GM12874 (cell line): ENCODE measurements at regions not wholly inside any gene's neighbourhood (a gene's known extent, or its start where the extent isn't known, plus 50 kb on each side); places are given as distances from the start of the nearest gene placed in this dataset.

Source experiments
- TF ChIP-seq, protein P1 (sequence below): IDR thresholded peaks from 2 replicates; pipeline ENCODE4 v1.5.1; 2011; ENCODE audit warnings: low read depth, mild to moderate bottlenecking, control low read depth, low read length, moderate library complexity; ENCODE audit not compliant: insufficient read depth

GRCh38 chr2:120803764-120804335, 68.2 kb downstream of the GLI2 start:
- TF ChIP-seq, protein P1, sequence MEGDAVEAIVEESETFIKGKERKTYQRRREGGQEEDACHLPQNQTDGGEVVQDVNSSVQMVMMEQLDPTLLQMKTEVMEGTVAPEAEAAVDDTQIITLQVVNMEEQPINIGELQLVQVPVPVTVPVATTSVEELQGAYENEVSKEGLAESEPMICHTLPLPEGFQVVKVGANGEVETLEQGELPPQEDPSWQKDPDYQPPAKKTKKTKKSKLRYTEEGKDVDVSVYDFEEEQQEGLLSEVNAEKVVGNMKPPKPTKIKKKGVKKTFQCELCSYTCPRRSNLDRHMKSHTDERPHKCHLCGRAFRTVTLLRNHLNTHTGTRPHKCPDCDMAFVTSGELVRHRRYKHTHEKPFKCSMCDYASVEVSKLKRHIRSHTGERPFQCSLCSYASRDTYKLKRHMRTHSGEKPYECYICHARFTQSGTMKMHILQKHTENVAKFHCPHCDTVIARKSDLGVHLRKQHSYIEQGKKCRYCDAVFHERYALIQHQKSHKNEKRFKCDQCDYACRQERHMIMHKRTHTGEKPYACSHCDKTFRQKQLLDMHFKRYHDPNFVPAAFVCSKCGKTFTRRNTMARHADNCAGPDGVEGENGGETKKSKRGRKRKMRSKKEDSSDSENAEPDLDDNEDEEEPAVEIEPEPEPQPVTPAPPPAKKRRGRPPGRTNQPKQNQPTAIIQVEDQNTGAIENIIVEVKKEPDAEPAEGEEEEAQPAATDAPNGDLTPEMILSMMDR, result no peak

- TF ChIP-seq, protein P1, result no peak
These were observed 68.8 kb downstream of the GLI2 start for GRCh38 chr2:120804459-120804858.

DNA sequence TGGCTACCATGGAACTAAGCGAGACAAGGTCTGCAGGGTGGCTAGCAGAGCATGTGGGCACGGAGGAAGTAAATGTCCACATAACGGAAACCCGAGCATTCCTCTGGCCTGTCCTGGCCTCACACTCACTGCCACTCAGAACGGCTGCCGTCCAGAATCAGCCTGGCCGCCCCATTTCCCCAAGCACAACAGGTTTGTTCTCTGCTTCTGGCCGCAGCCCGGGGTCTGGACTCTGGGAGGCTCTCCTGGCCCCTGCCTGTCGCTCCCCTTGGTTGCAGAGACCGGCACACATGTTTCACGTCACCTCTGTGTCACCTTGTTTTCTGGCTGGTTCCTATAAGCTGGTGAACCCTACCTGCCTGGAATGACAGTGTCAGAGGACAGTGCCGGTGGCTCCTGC, 69.3 kb downstream of the GLI2 start:
- TF ChIP-seq, protein P1, result no peak

DNA sequence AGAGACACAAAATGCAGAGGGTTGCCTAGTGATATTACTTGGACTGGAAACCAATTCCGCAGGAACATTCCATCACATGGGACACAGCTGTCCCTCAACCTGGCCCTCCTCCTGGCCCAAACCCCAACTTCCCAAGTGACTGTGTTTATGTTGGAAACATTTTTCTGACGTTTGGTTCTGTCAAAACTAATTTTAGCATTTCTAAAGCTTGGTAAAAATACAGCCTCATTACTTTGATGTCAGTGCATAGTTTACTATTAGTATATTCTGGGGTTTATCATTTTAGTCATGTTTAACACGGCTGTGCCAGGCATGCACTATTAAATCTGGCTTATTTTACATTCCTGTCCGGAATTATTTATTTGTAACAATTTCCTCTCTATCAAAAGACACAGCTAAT, 69.9 kb downstream of the GLI2 start:
- TF ChIP-seq, protein P1, result no peak

DNA sequence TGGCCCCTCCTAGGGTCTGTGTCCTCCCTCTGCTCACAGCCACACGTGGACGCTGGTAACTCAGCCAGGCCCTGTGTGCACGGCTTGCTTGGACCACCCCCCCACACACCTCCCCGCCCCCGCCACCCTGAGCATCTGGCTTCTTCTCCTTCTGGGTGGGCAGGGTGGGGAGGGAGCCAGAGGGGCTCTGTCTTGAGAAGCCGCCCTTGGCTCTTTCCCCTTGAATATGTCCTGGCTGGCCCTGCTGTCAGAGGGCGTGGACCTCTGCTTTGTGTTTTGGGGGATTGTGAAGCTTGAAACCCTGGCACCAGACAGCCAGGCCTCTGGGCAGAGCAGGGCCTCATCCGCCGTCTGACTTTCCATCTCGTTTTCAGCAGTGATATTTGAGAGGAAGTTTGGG, 72.1 kb downstream of the GLI2 start:
- TF ChIP-seq, protein P1, result no peak

DNA sequence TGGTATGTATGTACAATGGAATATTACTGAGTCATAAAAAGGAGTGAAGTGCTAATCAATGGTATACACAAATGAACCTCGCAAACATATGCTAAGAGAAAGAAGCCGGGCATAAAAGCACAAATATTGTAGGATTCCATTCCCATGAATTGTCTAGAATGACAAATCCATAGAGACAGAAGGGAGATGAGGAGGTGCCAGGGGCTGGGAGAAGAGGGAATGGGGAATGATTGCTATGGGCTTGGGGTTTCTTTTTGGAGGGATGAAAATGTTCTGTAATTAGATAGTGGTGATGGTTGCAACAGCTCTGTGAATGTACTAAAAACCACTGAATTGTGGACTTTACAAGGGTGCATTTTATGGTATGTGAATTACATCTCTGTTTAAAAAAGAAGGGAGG, 73.5 kb downstream of the GLI2 start:
- TF ChIP-seq, protein P1, result no peak

DNA sequence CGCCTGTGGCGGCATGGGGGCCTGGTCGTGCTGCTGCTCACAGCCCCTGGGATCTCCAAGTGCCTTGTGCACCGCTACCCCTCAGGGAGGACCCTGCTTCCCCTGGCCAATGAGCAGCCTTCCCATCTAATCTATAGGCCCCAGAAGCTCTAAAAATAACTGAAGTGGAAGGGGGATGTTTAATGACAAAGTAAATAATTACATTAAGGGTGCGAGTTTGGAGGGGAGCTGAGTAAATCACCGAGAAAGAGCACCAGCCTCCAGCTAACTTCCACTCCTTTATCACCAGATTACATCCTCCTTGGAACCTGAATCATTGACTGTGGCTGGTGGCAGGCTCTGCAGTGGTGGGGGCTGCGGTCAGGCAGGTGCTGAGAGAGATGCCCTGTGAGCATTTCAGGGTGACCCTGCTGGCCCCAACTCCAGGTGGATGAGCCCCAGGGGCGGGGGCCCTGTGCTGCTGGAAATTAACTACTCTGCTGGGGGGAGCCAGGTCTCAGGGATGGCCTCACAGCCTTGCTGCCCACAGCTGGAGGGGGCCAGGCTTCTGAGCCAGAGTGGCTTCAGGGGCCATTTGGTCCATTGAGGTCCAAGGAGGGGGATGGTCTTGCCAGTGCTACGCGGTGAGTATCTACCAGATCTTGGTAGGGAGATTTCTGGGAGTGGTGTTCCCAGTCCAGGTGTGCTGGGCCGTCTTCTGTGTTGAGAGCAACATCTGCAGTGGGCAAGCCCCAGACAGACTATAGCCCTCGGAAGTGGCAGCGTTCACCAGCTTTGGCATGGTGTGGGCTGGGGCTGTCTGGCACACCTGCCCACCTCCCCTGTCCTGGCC, 74.2 kb downstream of the GLI2 start:
- TF ChIP-seq, protein P1, result no peak
